ENCODE measurements at regions not wholly inside any gene's neighbourhood (a gene's known extent, or its start where the extent isn't known, plus 50 kb on each side); places are given as distances from the start of the nearest gene placed in this dataset.

DNA sequence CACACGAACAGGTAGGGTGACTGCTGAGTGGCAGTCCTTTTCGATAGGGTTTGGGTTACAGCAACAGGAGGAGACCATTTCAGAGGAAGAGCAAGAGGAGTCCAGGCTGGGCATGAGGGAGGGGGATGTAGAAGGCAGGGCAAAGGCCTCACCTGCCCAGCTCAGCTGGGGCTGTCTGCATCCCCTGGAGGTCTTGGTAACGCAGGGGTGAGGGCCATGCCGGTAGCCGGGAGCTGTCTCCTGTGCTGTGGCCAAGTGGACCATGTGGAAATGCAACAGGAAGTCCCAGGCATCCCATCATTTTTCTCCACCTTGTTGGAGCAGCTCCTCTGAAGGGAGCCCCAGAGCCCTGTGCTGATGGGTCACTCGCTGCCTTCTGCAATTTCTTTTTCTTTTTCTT, 105.4 kb upstream of the C1orf174 start:
- no peak for DNase-seq
- Histone ChIP-seq H3K9ac (ENCODE audit: low read depth, low read length) (no peak overlapping the region), H3K4ac (ENCODE audit: low read depth, low read length) (no peak overlapping the region), H3K14ac (replicated peaks; ENCODE audit: low read depth, low read length) (no peak overlapping the region), H3K9me3 (ENCODE audit: control insufficient read depth, insufficient read depth, low read length) (peaks cover 53% of the 10 kb centered on the region), H3K4me3 (ENCODE audit: insufficient read depth, low read depth, low read length) (no peak overlapping the region), H3K23ac (ENCODE audit: low read depth, low read length) (no peak overlapping the region), H4K8ac (ENCODE audit: low read depth in 2 of 2, low read length in 2 of 2) (no peak overlapping the region), H4K91ac (ENCODE audit: insufficient read depth, low read depth, low read length) (no peak overlapping the region), H2BK120ac (ENCODE audit: low read depth, low read length) (no peak overlapping the region), H3K36me3 (ENCODE audit: control insufficient read depth, insufficient read depth, low read length) (no peaks in the 10 kb centered on the region), H3K18ac (ENCODE audit: low read depth, low read length) (no peak overlapping the region), H2AK9ac (replicated peaks; ENCODE audit: low read depth, low read length, poor library complexity) (no peak overlapping the region), H3K4me2 (ENCODE audit: low read depth, low read length) (no peak overlapping the region), H3K27me3 (ENCODE audit: control insufficient read depth, insufficient read depth, low read length) (no peaks in the 10 kb centered on the region), H3K4me1 (ENCODE audit: control insufficient read depth, insufficient read depth, low read length) (no peaks in the 10 kb centered on the region), H2BK15ac (ENCODE audit: low read depth, low read length) (no peak overlapping the region), H2BK5ac (ENCODE audit: low read depth, low read length, poor library complexity, severe bottlenecking) (no peak overlapping the region), H3K56ac (ENCODE audit: extremely low read depth, insufficient read depth, low read length) (no peak overlapping the region), H3K9me1 (ENCODE audit: insufficient read depth, low read length) (no peaks in the 10 kb centered on the region), H2AK5ac (ENCODE audit: low read depth, low read length) (no peak overlapping the region), H3K79me1 (ENCODE audit: low read depth in 1 of 2, low read length in 2 of 2) (no peaks in the 10 kb centered on the region), H4K5ac (ENCODE audit: low read depth, low read length) (no peak overlapping the region), H2AFZ (replicated peaks; ENCODE audit: low read length, poor library complexity) (no peak overlapping the region), H4K20me1 (ENCODE audit: insufficient read depth, low read length) (no peaks in the 10 kb centered on the region), H2BK20ac (ENCODE audit: low read depth, low read length) (no peak overlapping the region), H3K27ac (ENCODE audit: insufficient read depth, low read length) (no peak overlapping the region)
- POLR2A ChIA-PET (ENCODE audit: unreplicated experiment) = no interaction called here
- in situ Hi-C loops (cut with MboI; ENCODE audit: low sequenced_read_pairs) (no loop called here), intact Hi-C loops (cut with micrococcal nuclease) (no loop called here), dilution Hi-C loops (cut with HindIII; ENCODE audit: low sequenced_read_pairs, unreplicated experiment) (no loop called here)
- TF ChIP-seq, protein P1, sequence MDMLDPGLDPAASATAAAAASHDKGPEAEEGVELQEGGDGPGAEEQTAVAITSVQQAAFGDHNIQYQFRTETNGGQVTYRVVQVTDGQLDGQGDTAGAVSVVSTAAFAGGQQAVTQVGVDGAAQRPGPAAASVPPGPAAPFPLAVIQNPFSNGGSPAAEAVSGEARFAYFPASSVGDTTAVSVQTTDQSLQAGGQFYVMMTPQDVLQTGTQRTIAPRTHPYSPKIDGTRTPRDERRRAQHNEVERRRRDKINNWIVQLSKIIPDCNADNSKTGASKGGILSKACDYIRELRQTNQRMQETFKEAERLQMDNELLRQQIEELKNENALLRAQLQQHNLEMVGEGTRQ (IDR thresholded peaks at IDR 0.05; ENCODE audit: low read depth, low read length) = no peak
- TF ChIP-seq BHLHE40 (IDR thresholded peaks at IDR 0.05; ENCODE audit: low read depth, low read length) (no peak), CHD1 (IDR thresholded peaks at IDR 0.05; ENCODE audit: low read depth, low read length) (no peak), MAZ (IDR thresholded peaks at IDR 0.05; ENCODE audit: borderline replicate concordance, low read depth, low read length) (no peak), POLR2A (IDR thresholded peaks at IDR 0.05; ENCODE audit: low read depth, low read length) (no peak)
- BruUV-seq (replicated peaks) = no TSS peak
- no peak for ATAC-seq (ENCODE audit: low read depth)
- 56% methylated on average over 2 of the region's 6 CpGs; no CpG with 5 or more reads in 1 of the 2 experiments for WGBS, 2 experiments (ENCODE audit: extremely low coverage in 2 of 2, insufficient read length in 1 of 2)
- CTCF ChIA-PET = no interaction called here
